ENCODE measurements at regions not wholly inside any gene's neighbourhood (a gene's known extent, or its start where the extent isn't known, plus 50 kb on each side); places are given as distances from the start of the nearest gene placed in this dataset.

DNA sequence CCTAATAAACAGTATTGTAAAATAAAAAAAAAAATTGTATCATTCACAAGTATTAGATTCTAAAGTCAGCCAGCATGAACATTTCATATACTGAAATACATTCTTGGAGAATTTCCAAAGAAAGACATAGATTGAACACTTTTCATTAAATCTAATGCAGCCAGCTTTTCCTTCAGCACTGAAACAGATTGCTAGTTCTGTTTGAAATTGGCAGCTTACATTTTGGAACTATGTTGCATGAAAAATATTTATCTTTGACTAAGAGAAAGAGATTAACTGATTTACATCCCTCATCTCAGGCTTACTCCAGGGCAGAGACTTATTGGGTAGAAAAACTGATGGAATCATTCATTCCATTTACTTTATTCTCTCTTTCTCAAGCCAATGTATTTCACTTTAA, 272.7 kb downstream of the PDHA2 start:
- no peaks in the 10 kb centered on the region for H3K9me3 ChIP-seq (ENCODE audit: insufficient read depth, low read depth, low read length)
- H3K27me3 ChIP-seq (ENCODE audit: insufficient read depth, low read length, poor library complexity, severe bottlenecking), result no peaks in the 10 kb centered on the region
- H3K4me3 ChIP-seq (ENCODE audit: low read length, poor library complexity, severe bottlenecking), result no peak overlapping the region
- no peak overlapping the region for H2AFZ ChIP-seq (ENCODE audit: low read length)
- H3K79me2 ChIP-seq (ENCODE audit: insufficient read depth, low read length), result no peaks in the 10 kb centered on the region
- H4K20me1 ChIP-seq (ENCODE audit: insufficient read depth, low read length, poor library complexity, severe bottlenecking), result no peaks in the 10 kb centered on the region
- H3K36me3 ChIP-seq (ENCODE audit: insufficient read depth, low read length), result no peaks in the 10 kb centered on the region
- no peak overlapping the region for H3K4me2 ChIP-seq (ENCODE audit: low read depth, low read length, poor library complexity, severe bottlenecking)
- no peak for TF ChIP-seq EZH2phosphoT487 (IDR thresholded peaks at IDR 0.05; ENCODE audit: borderline replicate concordance)
- TF ChIP-seq, protein P1, sequence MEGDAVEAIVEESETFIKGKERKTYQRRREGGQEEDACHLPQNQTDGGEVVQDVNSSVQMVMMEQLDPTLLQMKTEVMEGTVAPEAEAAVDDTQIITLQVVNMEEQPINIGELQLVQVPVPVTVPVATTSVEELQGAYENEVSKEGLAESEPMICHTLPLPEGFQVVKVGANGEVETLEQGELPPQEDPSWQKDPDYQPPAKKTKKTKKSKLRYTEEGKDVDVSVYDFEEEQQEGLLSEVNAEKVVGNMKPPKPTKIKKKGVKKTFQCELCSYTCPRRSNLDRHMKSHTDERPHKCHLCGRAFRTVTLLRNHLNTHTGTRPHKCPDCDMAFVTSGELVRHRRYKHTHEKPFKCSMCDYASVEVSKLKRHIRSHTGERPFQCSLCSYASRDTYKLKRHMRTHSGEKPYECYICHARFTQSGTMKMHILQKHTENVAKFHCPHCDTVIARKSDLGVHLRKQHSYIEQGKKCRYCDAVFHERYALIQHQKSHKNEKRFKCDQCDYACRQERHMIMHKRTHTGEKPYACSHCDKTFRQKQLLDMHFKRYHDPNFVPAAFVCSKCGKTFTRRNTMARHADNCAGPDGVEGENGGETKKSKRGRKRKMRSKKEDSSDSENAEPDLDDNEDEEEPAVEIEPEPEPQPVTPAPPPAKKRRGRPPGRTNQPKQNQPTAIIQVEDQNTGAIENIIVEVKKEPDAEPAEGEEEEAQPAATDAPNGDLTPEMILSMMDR (conservative IDR thresholded peaks at IDR 0.05; ENCODE audit: low read length), result no peak
- H3K9ac ChIP-seq (ENCODE audit: low read depth, low read length, poor library complexity, severe bottlenecking), result no peak overlapping the region
- H3K9me2 ChIP-seq (replicated peaks; ENCODE audit: low read depth, low read length), result no peaks in the 10 kb centered on the region
- no peaks in the 10 kb centered on the region for H3K4me1 ChIP-seq (ENCODE audit: insufficient read depth, low read length, poor library complexity, severe bottlenecking)
- H3F3A ChIP-seq (ENCODE audit: low read depth), result no peaks in the 10 kb centered on the region

DNA sequence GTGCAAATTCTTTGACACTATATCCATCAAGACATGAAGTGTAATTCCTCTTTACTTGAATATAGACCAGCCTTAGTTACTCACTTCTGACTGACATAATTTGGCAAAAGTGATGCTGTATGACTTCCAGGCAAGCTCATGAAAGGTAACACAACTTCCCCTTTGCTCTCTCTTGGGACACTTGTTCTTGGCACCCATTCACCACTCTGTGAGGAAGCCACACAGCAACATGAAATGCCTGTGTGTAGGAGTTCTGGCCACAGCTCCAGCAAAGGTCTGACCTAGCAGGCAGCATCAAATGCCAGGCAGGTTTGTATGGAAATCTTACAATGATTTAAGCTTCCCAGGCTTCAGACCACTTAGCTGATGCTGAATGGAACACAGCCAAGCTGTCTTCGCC, 280.3 kb downstream of the PDHA2 start:
- no peaks in the 10 kb centered on the region for H3K27me3 ChIP-seq (ENCODE audit: insufficient read depth, low read length, poor library complexity, severe bottlenecking)
- H4K20me1 ChIP-seq (ENCODE audit: insufficient read depth, low read length, poor library complexity, severe bottlenecking), result no peaks in the 10 kb centered on the region

DNA sequence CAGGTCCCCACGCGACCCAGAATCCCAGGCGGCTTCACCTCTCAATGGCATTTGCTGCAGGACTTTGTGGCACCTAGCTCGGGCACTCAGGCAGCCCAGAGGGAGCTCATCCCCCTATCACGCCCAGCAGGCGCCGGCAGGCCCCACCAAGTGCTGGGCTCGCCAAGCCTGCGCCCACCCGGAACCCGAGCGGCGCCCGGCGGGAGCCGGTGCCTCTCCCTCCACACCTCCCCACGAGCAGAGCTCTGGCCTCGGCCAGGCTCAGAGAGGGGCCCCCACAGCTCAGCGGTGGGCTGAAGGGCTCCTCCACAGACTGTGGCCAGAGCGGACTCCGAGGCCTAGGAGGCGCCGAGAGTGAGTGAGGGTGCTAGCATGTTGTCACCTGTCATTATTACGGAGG, 286.3 kb downstream of the PDHA2 start:
- Histone ChIP-seq H3K4me2 (ENCODE audit: low read depth, low read length, poor library complexity, severe bottlenecking) (no peak overlapping the region), H3F3A (ENCODE audit: low read depth) (no peaks in the 10 kb centered on the region), H3K9ac (ENCODE audit: low read depth, low read length, poor library complexity, severe bottlenecking) (no peak overlapping the region), H3K9me2 (replicated peaks; ENCODE audit: low read depth, low read length) (no peaks in the 10 kb centered on the region), H3K36me3 (ENCODE audit: insufficient read depth, low read length) (no peaks in the 10 kb centered on the region), H3K27me3 (ENCODE audit: insufficient read depth, low read length, poor library complexity, severe bottlenecking) (no peaks in the 10 kb centered on the region), H4K20me1 (ENCODE audit: insufficient read depth, low read length, poor library complexity, severe bottlenecking) (no peaks in the 10 kb centered on the region), H2AFZ (ENCODE audit: low read length) (no peak overlapping the region), H3K79me2 (ENCODE audit: insufficient read depth, low read length) (no peaks in the 10 kb centered on the region), H3K9me3 (ENCODE audit: insufficient read depth, low read depth, low read length) (no peaks in the 10 kb centered on the region), H3K4me1 (ENCODE audit: insufficient read depth, low read length, poor library complexity, severe bottlenecking) (no peaks in the 10 kb centered on the region), H3K4me3 (ENCODE audit: low read length, poor library complexity, severe bottlenecking) (no peak overlapping the region)
- no peak for TF ChIP-seq EZH2phosphoT487 (IDR thresholded peaks at IDR 0.05; ENCODE audit: borderline replicate concordance)
- TF ChIP-seq, protein P1 (conservative IDR thresholded peaks at IDR 0.05; ENCODE audit: low read length), result no peak

More for the DNA sequence above, 280.3 kb downstream of the PDHA2 start:
- H3F3A ChIP-seq (ENCODE audit: low read depth), result no peaks in the 10 kb centered on the region
- no peaks in the 10 kb centered on the region for H3K9me2 ChIP-seq (replicated peaks; ENCODE audit: low read depth, low read length)
- H3K4me3 ChIP-seq (ENCODE audit: low read length, poor library complexity, severe bottlenecking), result no peak overlapping the region
- TF ChIP-seq, protein P1 (conservative IDR thresholded peaks at IDR 0.05; ENCODE audit: low read length), result no peak
- TF ChIP-seq EZH2phosphoT487 (IDR thresholded peaks at IDR 0.05; ENCODE audit: borderline replicate concordance), result no peak
- H3K4me1 ChIP-seq (ENCODE audit: insufficient read depth, low read length, poor library complexity, severe bottlenecking), result no peaks in the 10 kb centered on the region
- H3K9me3 ChIP-seq (ENCODE audit: insufficient read depth, low read depth, low read length), result no peaks in the 10 kb centered on the region
- H3K4me2 ChIP-seq (ENCODE audit: low read depth, low read length, poor library complexity, severe bottlenecking), result no peak overlapping the region
- no peak overlapping the region for H3K9ac ChIP-seq (ENCODE audit: low read depth, low read length, poor library complexity, severe bottlenecking)
- no peaks in the 10 kb centered on the region for H3K79me2 ChIP-seq (ENCODE audit: insufficient read depth, low read length)
- no peak overlapping the region for H2AFZ ChIP-seq (ENCODE audit: low read length)
- no peaks in the 10 kb centered on the region for H3K36me3 ChIP-seq (ENCODE audit: insufficient read depth, low read length)
